ENCODE measurements at regions not wholly inside any gene's neighbourhood (a gene's known extent, or its start where the extent isn't known, plus 50 kb on each side); places are given as distances from the start of the nearest gene placed in this dataset.

- no peak for TF ChIP-seq CTCF (IDR thresholded peaks at IDR 0.05)
- no peak for TF ChIP-seq ZFX (IDR thresholded peaks at IDR 0.05; ENCODE audit: borderline replicate concordance)
Measured at GRCh38 chr7:35967366-35968139, 166.7 kb downstream of the SEPTIN7 start.

Measured in 22Rv1 (cell line).